K562 (cell line): ENCODE measurements at regions not wholly inside any gene's neighbourhood (a gene's known extent, or its start where the extent isn't known, plus 50 kb on each side); places are given as distances from the start of the nearest gene placed in this dataset.

Experiments used
- BRD4 ChIP-seq: fragments of 200-600 bp; sonication (generic); IDR thresholded peaks from 2 replicates; pipeline ENCODE4 v1.6.1; 2017; ENCODE audit warnings: inconsistent platforms
- CREM ChIP-seq: IDR thresholded peaks from 2 replicates; pipeline ENCODE4 v1.6.1; 2014; ENCODE audit warnings: antibody characterized with exemption, low read depth
- FOXA3 ChIP-seq, 2 experiments: fragments of 450-650 bp in 1 of 2; sonication (generic) in 1 of 2; formaldehyde crosslinking; IDR thresholded peaks in 1 of 2; conservative IDR thresholded peaks in 1 of 2; 2 replicates each; pipeline versions ENCODE4 v1.4.0 to v1.8.0; 2020 to 2022; ENCODE audit warnings: mild to moderate bottlenecking in 2 of 2, missing genetic modification reagents in 1 of 2
- MAFF ChIP-seq: IDR thresholded peaks from 2 replicates; pipeline ENCODE4 v1.6.1; 2012; ENCODE audit warnings: low read length, improper control_type of control experiment
- NCOA1 ChIP-seq: fragments of 450-650 bp; IDR thresholded peaks from 2 replicates; pipeline ENCODE4 v1.6.1; 2016; ENCODE audit warnings: low read depth
- RB1 ChIP-seq: fragments of 450-650 bp; IDR thresholded peaks from 2 replicates; pipeline ENCODE4 v1.6.1; 2017; ENCODE audit warnings: low read depth, mild to moderate bottlenecking
- RBFOX2 ChIP-seq: fragments of 200-400 bp; formaldehyde crosslinking; IDR thresholded peaks from 2 replicates; pipeline ENCODE4 v1.6.1; 2017; ENCODE audit warnings: low read depth, mild to moderate bottlenecking, low read length, moderate library complexity
- SMARCC2 ChIP-seq: fragments of 450-650 bp; IDR thresholded peaks from 2 replicates; pipeline ENCODE4 v1.6.1; 2017; ENCODE audit warnings: antibody characterized with exemption, moderate library complexity, mild to moderate bottlenecking, low read depth
- SNRNP70 ChIP-seq: fragments of 200-400 bp; formaldehyde crosslinking; optimal IDR thresholded peaks from 2 replicates; pipeline ENCODE3; 2017; ENCODE audit warnings: low read depth, low read length
- ZNF347 ChIP-seq: fragments of 450-650 bp; formaldehyde crosslinking; IDR thresholded peaks from 2 replicates; pipeline ENCODE4 v1.4.0; 2020; ENCODE audit warnings: low read depth, mild to moderate bottlenecking, moderate library complexity
- ZNF644 ChIP-seq: fragments of 200-800 bp; sonication (Bioruptor generic); IDR thresholded peaks from 2 replicates; pipeline ENCODE4 v1.6.1; 2016; ENCODE audit warnings: low read depth, missing genetic modification characterization, missing compliant biosample characterization
- TF ChIP-seq, protein P1 (sequence below): IDR thresholded peaks from 2 replicates; pipeline ENCODE4 v1.6.1; 2014; ENCODE audit warnings: antibody characterized with exemption
- TF ChIP-seq, protein P2 (sequence below): fragments of 250-450 bp; sonication (Bioruptor Pico); IDR thresholded peaks from 2 replicates; pipeline ENCODE4 v1.4.0; 2020; ENCODE audit warnings: mild to moderate bottlenecking
- TF ChIP-seq, protein P3 (sequence below), 3 experiments: fragments of 200-800 bp in 1 of 3; fragments of 250-450 bp in 1 of 3; fragments of 450-650 bp in 1 of 3; sonication (Bioruptor Pico) in 1 of 3; sonication (Bioruptor generic) in 1 of 3; formaldehyde crosslinking in 1 of 3; IDR thresholded peaks; 2 replicates each; pipeline versions ENCODE4 v1.6.1 to v1.8.0; 2016 to 2022; ENCODE audit warnings: mild to moderate bottlenecking in 2 of 3, missing genetic modification characterization in 2 of 3, missing compliant biosample characterization in 1 of 3, moderate library complexity in 1 of 3
- TF ChIP-seq, protein P4 (sequence below): fragments of 250-450 bp; sonication (Bioruptor Pico); IDR thresholded peaks from 2 replicates; pipeline ENCODE4 v1.5.0; 2021; ENCODE audit warnings: mild to moderate bottlenecking, moderate library complexity

DNA sequence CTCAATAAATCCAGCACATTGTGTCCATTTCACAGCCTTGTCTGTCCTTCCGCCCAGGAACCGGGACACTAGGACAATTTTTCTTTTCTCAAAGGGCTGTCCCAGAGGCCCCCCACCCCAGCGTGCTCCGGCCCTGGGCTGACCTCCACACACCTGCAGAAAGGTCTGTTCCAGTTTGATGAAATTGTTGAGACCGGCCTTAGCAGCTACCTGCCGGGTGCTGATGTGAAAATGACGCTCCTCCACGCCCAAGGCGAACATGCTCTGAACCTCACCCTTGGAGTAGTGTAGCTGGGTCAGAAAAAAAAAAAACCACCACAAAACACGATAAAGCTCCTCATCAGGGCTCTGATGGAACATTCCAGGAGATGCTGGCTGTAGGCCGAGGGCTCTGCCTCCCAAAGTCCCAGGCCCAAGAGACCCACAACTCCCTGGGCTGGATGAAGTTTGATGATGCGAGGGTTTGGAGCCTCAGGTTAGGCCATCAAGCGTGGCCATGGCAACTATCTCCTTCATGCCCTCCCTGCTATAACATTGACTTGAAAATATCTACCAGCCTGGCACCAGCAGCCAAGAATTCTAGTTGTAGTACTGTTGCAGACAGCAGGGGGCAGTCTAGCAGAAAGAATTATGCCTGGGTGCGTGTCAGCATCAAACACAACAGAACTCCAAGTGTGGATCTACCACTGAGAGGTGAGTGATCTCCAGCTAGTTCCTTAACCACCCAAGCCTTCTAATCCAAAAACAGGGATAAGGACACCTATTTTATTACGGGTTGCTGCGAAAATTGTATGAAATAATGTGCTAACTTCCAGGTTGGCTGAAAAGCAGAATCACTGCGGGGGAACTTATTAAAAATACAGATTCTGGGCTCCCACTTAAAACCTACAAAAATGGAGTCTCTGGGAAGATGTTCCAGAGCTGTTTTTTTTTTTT lies 62.1 kb downstream of the RMI2 start (continued):
- TF ChIP-seq, protein P1, sequence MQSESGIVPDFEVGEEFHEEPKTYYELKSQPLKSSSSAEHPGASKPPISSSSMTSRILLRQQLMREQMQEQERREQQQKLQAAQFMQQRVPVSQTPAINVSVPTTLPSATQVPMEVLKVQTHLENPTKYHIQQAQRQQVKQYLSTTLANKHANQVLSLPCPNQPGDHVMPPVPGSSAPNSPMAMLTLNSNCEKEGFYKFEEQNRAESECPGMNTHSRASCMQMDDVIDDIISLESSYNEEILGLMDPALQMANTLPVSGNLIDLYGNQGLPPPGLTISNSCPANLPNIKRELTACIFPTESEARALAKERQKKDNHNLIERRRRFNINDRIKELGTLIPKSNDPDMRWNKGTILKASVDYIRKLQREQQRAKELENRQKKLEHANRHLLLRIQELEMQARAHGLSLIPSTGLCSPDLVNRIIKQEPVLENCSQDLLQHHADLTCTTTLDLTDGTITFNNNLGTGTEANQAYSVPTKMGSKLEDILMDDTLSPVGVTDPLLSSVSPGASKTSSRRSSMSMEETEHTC, result no peak
- TF ChIP-seq, protein P2, sequence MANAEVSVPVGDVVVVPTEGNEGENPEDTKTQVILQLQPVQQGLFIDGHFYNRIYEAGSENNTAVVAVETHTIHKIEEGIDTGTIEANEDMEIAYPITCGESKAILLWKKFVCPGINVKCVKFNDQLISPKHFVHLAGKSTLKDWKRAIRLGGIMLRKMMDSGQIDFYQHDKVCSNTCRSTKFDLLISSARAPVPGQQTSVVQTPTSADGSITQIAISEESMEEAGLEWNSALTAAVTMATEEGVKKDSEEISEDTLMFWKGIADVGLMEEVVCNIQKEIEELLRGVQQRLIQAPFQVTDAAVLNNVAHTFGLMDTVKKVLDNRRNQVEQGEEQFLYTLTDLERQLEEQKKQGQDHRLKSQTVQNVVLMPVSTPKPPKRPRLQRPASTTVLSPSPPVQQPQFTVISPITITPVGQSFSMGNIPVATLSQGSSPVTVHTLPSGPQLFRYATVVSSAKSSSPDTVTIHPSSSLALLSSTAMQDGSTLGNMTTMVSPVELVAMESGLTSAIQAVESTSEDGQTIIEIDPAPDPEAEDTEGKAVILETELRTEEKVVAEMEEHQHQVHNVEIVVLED, result no peak
- TF ChIP-seq RBFOX2 (no peak), SNRNP70 (no peak), SMARCC2 (no peak), RB1 (peak; percentile 34; the same call in 1 of the 2 replicates), BRD4 (no peak), FOXA3 (CRISPR knock-in tag; conservative IDR thresholded peaks at IDR 0.05 in 1 of 2, IDR thresholded peaks at IDR 0.05 in 1 of 2) (no peak), NCOA1 (no peak), ZNF644 (tag) (no peak), ZNF347 (CRISPR knock-in tag) (no peak), CREM (peak; percentile 70), MAFF (0 out of 2 replicates have a peak, but pooled peaks have one; percentile 3)
- TF ChIP-seq, protein P3, sequence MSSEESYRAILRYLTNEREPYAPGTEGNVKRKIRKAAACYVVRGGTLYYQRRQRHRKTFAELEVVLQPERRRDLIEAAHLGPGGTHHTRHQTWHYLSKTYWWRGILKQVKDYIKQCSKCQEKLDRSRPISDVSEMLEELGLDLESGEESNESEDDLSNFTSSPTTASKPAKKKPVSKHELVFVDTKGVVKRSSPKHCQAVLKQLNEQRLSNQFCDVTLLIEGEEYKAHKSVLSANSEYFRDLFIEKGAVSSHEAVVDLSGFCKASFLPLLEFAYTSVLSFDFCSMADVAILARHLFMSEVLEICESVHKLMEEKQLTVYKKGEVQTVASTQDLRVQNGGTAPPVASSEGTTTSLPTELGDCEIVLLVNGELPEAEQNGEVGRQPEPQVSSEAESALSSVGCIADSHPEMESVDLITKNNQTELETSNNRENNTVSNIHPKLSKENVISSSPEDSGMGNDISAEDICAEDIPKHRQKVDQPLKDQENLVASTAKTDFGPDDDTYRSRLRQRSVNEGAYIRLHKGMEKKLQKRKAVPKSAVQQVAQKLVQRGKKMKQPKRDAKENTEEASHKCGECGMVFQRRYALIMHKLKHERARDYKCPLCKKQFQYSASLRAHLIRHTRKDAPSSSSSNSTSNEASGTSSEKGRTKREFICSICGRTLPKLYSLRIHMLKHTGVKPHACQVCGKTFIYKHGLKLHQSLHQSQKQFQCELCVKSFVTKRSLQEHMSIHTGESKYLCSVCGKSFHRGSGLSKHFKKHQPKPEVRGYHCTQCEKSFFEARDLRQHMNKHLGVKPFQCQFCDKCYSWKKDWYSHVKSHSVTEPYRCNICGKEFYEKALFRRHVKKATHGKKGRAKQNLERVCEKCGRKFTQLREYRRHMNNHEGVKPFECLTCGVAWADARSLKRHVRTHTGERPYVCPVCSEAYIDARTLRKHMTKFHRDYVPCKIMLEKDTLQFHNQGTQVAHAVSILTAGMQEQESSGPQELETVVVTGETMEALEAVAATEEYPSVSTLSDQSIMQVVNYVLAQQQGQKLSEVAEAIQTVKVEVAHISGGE (CRISPR knock-in tag; IDR thresholded peaks at IDR 0.05), result no peak
- TF ChIP-seq, protein P4, sequence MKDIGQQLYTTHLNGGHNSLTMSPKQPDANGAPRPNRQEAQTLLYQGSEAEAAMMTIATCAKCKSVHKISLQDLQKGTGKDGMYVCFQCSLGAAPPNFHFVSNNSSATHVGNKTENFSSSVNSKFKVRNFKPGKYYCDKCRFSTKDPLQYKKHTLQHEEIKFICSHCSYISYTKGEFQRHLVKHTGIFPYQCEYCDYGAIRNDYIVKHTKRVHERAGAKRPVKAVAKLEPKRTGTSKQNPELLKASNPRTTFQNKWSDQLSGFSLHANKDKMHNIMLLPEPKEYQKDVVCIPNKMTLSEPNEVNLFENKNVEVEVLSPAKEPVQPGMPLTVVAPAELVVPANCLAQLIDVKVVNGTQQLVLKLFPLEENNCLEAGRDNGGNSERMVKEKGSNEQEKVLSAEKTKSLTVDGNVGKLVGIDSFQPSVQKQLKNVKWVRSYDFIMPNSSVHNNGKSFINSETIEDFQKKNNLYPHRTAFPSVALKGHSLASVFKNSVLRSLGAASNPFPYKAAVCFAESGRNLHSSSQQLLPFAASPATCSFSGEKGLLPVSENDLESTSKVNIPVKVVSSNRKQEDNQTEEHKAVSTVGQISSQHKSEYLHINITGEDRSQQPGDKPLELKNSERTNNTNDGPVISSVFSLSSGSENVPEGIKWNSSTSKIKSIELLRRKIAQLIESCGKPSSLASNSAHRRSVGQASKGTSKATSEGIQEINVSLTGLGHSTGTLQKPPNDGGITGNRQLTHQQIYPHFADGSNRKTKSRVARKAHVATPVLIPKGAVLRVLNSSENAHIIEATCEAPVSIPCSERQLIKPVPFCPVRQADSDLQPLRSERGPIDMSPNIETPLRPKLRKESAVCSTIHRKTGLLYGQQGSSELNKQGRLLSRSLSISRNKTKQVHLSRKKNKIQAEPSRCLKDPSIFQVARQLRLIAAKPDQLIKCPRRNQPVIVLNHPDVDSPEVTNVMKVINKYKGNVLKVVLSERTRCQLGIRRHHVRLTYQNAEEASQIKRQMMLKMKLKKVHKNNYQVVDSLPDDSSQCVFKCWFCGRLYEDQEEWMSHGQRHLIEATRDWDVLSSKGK (CRISPR knock-in tag), result no peak
